NCI-H146 treated with DMSO at 0.1 percent for 48 hours (cell line): ENCODE measurements at regions not wholly inside any gene's neighbourhood (a gene's known extent, or its start where the extent isn't known, plus 50 kb on each side); places are given as distances from the start of the nearest gene placed in this dataset.
"Not testable (repeated sequence)": the region's sequence is repeated elsewhere in the genome, so short reads cannot be mapped to it uniquely, and the experiment has no call there.

Source experiments
- DNase-seq: peaks from one replicate; lab custom pipeline; 2025; ENCODE audit not compliant: unreplicated experiment; lab: John Stamatoyannopoulos, UW

DNA sequence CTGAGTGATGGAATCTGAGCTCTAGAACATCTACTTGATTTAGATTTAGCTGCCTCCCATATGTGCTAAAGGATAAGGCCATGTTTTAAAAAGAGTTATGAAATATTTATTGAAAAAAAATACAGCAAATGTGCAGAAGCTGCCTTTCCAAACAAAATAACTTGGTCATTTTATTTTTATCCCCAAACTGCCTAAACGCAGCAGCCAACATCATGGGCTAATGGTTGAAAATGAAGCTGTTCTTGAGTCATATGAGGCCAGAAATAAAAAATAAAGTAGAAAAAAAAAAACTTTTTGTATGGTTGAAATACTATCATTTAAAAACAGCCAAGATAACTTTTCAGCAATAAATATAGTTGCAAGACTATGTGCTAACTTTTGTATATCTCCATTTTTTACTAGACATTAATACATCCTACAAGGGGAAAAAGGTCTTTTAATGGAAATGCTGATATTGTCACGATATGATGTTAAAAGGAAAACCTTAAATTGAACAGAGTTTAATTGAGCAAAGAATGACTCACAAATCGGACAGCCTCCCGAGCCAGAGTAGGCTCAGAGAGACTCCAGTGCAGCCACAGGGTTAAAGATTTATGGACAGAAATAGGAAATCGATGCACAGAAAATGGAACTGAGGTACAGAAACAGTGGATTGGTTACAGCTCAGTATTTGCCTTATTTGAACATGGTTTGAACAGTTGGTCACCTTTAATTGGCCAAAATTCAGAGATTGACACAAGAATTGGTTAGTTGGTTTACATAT, 305.8 kb downstream of the MDFIC start:
- DNase-seq: no peak

DNA sequence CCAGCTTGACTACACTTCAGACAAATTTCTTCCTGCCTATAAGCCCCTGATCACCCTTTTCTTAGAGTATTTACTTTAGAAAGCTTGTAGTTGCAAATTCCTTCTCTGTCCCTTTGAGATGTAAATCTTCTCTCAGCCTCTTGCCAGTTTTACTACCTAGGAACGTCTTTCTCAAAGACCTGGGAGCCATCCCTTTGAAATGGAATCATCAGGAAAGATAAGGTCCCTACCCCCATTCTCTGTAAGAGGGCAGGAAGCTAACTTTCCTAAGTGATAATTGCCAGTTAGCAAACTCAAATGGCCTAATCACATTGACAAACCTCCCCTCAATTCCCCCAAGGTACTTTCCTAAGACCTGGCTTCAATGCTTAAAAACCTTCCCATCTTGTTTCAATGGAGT, 304.5 kb downstream of the MDFIC start:
- DNase-seq: no peak

DNA sequence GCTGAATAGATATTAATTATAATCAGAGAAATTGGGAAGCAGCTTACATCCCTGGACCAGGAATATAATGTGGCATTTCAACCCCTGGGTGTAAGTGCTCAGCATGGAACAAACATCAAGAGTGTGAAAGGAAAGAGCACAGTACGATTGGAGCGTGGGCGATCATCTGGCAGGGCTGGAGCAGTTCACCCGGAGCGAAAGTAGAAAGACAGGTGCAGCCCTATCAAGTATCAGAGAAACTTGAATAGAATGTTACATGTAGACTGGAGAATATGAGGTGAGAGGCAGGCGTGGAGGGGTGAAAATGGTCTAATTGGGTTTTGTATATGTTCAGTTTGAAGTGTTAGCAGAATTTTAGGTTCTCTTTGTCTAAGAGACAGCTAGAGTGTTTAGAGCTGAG, 303.0 kb downstream of the MDFIC start:
- DNase-seq: no peak

DNA sequence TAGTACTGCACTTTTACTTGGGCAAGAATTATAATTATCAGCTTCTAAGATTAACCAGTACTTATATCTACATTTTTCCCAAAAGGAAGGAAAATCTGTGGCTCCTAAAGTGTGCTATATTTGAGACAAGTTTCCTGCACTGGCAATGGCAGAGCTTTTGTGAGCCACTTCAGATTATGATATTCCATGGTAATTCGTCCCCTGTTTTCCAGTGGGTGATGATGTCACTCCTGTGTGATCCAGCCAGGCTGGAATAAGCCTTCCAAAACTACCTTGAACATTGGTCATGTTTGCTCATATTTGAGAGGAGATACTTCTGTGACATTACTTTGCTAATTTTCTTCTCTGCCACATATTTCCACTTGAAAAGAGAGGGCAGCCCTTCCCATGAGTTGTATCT, 302.1 kb downstream of the MDFIC start:
- DNase-seq: no peak

DNA sequence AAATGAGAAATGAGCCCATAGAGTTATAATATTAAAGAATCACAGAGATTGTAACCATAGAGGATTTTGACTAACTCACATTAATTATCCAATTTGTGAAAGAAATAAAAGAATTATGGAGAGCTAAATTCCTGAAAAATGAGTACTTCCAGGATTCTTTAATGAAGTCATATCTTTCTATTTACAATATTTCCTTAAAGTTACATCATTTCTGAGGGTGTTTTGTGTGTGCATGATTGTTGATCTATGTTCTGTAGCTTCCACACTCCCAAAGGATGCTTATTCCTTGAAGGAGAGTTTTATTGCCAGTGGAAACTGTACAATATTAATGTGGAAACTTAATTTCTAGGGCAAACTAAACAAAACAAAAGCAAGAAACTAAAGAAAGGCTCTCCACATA, 299.6 kb downstream of the MDFIC start:
- DNase-seq: no peak

DNA sequence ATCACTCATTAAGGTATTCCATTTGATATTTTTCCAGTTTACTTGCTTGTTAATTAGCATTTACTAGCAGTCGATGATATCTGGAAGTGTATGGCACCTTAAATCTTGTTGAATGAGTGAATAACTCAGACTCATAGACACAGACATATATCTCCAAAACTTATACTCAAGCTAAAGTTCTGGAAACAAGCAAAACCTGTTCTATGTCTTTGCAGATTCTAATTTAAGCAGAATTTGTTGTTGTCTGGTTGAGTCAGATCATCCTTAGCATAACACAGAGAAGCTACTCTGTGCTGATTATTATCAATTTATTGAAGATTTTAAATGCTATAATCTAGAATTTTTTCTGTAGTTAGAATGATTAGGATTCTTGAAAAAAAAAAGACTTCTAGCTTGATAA, 296.2 kb downstream of the MDFIC start:
- no peak for DNase-seq

DNA sequence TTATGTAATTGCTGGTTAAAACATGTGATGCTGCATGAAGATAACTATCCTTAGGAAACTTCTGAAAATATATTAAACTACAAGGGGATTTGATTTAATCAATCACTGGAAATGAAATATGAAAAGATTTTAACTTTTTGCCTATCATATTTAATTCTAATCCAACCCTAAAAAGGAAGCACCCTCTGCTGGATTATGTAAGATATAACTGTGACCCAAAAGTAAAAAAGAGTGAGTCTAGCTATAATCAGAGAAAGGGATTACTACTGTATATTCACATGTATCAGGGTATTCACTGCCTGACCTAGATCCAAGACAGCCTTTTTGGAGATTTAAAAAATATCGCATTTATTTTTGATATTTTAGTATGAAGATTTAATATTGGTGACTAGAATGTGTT, 295.5 kb downstream of the MDFIC start:
- no peak for DNase-seq

DNA sequence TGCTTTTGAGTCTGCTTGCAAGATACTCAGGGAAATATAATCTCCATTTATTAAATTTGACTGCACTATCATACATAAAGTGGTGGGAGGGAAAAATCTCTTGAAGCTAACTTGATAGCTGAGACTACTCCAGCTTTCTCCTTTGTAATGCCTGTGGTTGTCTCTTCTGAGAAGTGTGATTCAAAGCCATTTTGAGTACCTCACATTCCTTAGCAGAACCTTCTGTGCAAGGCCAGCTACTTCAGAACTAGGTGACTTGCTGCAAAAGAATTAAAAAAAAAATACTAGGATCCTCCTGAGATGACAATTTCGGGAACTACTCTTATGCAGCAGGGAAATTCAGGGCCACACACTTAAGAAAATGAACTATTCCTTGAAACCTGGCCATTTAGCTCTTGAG, 294.8 kb downstream of the MDFIC start:
- no peak for DNase-seq

DNA sequence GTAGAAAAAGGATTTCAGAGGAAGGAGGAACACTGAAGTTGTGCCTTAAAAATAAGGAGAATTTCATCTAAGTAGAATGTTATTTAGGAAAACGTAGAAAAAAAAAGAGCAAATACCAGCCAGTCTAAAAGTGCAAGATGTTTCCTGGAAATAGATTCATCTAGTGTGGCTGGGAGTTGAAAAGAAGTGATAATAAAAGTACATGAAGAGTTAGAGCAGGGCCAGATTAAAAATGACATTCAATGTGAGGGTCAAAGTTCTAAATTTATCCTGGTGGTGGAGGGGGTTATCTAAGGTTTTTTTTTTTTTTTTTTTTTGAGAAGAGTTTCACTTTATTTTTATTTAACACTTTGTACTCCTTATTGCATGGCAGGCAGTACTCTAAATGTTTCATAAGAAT, 289.3 kb downstream of the MDFIC start:
- no peak for DNase-seq

DNA sequence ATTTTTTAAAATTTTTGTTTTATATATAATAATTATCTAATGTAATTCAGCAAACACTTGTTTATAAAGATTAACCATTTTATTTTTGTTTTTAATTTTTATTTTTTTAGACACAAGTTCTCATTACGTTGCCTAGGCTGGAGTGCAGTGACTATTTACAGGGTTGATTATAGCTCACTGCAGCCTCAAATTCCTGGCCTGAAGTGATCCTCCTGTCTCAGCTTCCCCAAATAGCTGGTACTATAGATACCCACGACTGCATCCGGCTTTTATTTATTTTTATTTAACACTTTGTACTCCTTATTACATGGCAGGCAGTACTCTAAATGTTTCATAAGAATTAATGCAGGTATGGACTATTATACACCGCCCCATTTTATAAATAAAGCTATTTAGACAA, 288.7 kb downstream of the MDFIC start:
- DNase-seq: no peak

DNA sequence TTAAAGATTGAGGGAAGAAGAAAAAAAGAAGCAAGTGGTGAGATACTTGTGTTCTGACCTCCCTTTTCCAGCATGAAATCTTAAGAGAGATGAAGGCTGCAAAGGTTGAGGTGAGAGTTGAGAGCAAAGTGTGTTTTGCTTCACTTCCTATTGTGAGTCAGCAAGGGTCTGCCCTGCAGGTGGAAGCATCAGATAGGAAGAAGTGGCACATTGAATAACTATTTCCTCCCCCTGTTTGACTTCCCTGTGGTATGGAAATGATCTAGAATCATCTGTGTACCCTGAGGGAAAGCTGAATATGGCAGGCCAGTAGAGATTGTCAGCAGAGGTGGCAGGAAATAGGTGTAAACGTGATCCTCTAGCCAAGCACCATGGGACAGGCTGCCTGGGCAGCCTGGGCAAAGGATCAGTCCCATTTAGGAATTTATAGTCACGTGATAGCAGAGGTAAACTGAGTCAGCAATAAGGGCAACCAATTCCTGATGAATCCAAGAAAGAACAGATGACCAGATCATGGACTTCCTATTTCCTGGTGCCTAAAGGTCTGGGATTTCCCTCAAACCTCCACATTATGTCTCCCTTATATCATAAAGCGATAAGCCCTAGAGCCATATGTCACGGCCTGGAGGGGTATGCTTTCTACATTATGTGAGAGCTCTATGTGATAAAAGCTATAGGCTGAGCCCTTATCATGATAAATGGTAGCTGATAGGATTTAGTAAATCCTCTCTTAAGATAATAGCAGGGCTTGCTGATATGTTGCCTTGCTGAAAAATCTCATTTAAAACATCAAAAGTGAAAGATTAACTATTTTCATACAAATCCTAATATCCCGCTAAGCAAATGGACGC, 287.0 kb downstream of the MDFIC start:
- no peak for DNase-seq

DNA sequence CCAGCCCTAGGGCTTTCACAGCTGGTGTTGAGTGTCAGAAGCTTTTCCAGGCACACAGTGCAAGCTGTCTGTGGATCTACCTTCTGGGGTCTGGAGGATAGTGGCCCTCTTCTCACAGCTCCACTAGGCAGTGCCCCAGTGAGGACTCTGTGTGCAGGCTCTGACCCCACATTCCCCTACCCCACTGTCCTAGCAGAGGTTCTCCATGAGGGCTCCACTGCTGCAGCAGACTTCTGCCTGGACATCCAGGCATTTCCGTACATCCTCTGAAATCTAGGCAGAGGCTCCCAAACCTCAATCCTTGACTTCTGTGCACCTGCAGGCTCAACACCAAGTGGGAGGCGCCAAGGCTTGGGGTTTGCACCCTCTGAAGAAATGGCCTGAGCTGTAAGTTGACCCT, 284.5 kb downstream of the MDFIC start:
- DNase-seq: not testable (repeated sequence)

DNA sequence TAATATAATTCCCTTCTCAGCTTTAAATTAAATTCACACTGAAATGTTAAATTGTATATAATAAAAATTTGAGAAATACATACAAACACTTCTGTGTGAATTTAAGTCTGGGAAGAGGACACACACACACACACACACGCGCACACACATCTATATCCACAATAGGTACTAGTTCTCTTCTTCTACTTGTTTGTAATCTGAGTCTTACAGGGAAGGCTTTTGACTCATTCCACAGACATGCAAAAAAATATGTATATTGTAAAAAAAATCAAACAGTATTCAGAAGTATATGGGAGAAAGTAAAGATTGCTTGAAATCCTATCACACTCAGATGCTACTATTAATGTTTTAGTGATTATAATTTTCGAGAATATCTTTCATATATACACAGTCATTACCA, 276.2 kb downstream of the MDFIC start:
- no peak for DNase-seq

DNA sequence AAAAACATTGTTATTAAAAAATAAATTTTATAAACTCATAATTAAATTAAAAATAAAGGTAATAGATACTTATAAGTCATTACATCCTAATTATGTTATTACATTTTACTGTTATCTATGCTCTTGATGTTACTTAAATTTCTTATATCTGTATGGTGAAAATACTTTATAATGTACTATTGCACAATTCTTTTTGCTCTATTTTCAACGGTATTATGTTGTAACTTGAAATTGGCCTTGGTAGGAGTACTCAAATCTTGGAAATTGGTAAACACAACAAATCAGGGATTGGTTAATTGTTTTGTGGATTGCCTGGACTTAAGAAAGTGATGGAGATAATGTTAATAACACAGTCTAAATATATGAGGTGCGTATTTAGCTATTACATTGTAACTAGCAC, 273.3 kb downstream of the MDFIC start:
- no peak for DNase-seq

DNA sequence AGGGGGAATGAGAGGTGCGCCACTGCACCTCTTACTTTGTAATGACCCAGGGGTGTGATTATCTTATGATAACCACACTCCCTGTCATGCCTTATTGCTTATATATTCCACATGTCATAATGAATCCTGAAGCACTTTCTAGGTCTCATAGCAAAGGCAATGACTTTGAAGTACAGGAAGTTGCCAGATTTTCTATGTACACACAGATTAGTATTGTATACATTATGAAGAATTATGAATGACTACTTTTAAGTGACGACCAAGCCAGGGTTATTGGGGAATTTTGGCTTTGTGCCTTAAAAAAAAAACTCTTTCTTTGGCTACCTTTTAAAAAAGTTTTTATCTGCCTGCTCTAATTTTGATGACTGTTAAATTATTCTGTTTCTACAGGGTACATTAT, 269.6 kb downstream of the MDFIC start:
- no peak for DNase-seq

DNA sequence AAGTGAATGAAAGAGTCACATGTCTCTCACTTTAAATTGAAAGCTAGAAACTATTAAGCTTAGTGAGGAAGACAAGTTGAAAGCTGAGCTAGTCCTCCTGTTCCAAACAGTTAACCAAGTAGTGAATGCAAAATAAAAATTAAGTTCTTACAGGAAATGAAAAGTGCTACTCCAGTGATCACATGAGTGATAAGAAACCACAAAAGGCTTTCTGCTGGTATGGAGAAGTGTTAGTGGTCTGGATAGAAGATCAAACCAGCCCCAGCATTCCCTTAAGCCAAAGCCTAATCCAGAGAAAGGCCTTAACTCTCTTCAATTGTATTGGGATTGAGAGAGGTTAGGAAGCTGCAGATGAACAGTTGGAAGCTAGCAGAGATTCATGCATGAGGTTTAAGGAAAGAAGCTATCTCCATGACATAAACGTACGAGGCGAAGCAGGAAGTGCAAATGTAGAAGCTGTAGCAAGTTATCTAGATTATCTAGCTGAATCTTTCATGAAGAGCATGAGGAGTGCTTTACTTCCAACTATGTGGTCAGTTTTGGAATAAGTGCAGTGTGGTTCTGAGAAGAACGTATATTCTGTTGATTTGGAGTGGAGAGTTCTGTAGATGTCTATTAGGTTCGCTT, 261.6 kb downstream of the MDFIC start:
- DNase-seq: no peak

DNA sequence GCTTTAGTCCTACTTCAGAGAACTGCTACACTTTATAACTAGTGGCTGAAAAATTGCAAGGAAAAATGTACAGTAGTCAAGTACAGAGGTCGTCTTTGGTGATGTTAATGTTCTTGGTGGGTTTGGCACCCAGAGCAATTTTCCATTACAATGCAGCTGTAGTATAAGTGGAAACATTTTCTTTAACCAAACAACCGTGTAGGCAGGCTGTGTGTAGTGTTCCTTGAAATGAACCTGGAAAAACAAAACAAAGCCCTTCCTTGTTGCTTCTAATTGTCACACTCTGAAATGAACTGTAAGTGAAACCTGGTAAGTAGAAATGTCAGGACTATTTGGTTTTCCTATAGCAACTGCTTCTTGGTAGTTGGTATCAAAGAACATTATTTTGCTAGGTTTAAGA, 256.9 kb downstream of the MDFIC start:
- no peak for DNase-seq

DNA sequence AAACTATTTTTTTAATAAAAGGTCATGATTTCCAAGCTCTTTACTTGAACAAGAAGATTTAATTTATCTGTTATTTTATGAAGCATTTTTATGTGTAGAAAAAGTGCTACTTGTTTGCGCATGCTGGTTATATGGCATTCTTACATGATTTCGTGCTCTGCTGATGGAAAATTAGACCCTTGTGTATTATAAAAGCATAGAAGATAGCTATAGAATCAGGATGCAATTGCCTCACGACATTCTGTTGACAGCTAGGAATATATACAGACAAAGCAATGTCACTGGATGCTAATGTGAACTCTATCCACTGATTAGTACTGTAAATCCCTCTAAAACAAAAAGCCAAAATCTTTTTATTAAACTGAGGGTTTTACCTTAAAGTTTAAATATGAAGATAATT, 255.9 kb downstream of the MDFIC start:
- no peak for DNase-seq

DNA sequence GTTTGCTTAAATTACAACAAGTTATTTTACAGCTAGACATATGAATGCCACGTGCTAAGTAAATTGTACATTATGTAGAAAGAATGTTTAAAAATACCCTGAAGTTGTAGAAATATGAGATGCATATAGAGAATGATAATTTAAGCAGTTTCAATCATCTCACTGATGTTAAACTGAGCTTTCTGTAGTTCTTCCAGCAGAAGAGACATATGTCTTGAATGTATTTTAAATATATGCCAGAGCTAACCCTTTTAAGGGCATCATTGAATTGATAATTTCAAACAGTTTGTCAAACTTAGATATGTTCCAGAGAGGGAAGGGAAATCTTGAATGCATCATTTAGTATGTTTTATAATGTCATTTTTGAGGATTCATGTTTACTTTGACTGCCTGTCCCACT, 255.2 kb downstream of the MDFIC start:
- no peak for DNase-seq

DNA sequence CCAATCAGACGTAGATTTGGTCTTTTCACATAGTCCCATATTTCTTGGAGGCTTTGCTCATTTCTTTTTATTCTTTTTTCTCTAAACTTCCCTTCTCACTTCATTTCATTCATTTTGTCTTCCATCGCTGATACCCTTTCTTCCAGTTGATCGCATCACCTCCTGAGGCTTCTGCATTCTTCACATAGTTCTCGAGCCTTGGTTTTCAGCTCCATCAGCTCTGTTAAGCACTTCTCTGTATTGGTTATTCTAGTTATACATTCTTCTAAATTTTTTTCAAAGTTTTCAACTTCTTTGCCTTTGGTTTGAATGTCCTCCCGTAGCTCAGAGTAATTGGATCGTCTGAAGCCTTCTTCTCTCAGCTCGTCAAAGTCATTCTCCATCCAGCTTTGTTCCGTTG, 250.5 kb downstream of the MDFIC start:
- DNase-seq: not testable (repeated sequence)

DNA sequence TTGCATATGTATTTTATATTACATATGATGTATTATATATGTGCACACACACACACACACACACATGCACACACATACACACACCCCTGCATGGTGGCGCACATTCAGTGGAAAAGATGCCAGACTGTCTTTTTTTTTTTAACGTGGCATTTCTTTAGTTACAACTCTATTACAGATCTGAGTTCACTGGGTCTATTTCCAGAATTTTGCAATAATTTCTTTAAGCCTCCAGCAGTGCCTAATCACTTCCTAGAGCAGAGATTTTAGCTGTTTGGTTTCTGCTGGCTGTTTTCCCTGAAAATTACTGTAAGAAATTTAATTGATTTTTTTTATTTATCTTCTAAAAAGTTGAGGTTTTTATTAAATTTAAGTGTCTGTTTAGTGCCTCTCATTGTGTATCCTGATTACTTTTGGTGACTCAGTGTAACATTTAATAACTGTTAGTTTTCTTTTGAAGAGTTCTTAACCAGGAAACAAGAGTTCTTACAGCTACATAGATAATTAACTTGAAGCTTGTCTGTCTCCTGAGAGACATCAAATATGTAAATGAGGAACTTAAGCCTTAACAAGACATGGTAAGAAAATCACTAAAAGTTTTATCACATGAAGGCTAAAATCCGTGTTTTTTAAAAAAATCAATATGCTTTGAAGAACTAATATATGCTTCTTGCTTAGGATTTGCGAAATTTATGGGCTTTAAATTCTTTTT, 232.0 kb downstream of the MDFIC start:
- DNase-seq: no peak
